Activated naive CD4-positive, alpha-beta T cell treated with Interleukin-2 at 50 U/mL for 16 hours (primary cell): ENCODE measurements at regions not wholly inside any gene's neighbourhood (a gene's known extent, or its start where the extent isn't known, plus 50 kb on each side); places are given as distances from the start of the nearest gene placed in this dataset.

Experiments
- DNase-seq: peaks from one replicate; pipeline ENCODE4 v3.0.0-alpha.2; 2020

GRCh38 chr2:236748801-236749200 lies 179.2 kb downstream of the ACKR3 start:
- no peak for DNase-seq

- no peak for DNase-seq
These were observed 179.7 kb downstream of the ACKR3 start for GRCh38 chr2:236749346-236749745.

GRCh38 chr2:236752096-236752495 lies 182.5 kb downstream of the ACKR3 start:
- DNase-seq: no peak

GRCh38 chr2:236753606-236754270 lies 184.1 kb downstream of the ACKR3 start:
- DNase-seq: no peak

GRCh38 chr2:236754271-236754944 lies 184.8 kb downstream of the ACKR3 start:
- no peak for DNase-seq

- no peak for DNase-seq
These were observed 185.7 kb downstream of the ACKR3 start for GRCh38 chr2:236755278-236755840.

- no peak for DNase-seq
These were observed 188.8 kb downstream of the ACKR3 start for GRCh38 chr2:236758406-236758805.

GRCh38 chr2:236760246-236760645 lies 190.6 kb downstream of the ACKR3 start:
- no peak for DNase-seq

GRCh38 chr2:236761358-236761757 lies 191.7 kb downstream of the ACKR3 start:
- DNase-seq: no peak

GRCh38 chr2:236762628-236763027 lies 193.0 kb downstream of the ACKR3 start:
- no peak for DNase-seq

GRCh38 chr2:236763857-236764256 lies 194.2 kb downstream of the ACKR3 start:
- no peak for DNase-seq

GRCh38 chr2:236764716-236765115 lies 195.1 kb downstream of the ACKR3 start:
- no peak for DNase-seq

GRCh38 chr2:236765478-236765877 lies 195.9 kb downstream of the ACKR3 start:
- DNase-seq: no peak

- no peak for DNase-seq
These were observed 197.2 kb downstream of the ACKR3 start for GRCh38 chr2:236766850-236767249.

GRCh38 chr2:236767941-236768340 lies 198.3 kb downstream of the ACKR3 start:
- DNase-seq: no peak

- no peak for DNase-seq
These were observed 198.9 kb downstream of the ACKR3 start for GRCh38 chr2:236768393-236769140.

GRCh38 chr2:236769981-236770671 lies 200.5 kb downstream of the ACKR3 start:
- no peak for DNase-seq

GRCh38 chr2:236772220-236772837 lies 202.7 kb downstream of the ACKR3 start:
- no peak for DNase-seq

- no peak for DNase-seq
These were observed 203.6 kb downstream of the ACKR3 start for GRCh38 chr2:236773206-236773605.

- DNase-seq: no peak
These were observed 204.5 kb downstream of the ACKR3 start for GRCh38 chr2:236774171-236774570.

- no peak for DNase-seq
These were observed 205.9 kb downstream of the ACKR3 start for GRCh38 chr2:236775511-236775910.

- DNase-seq: no peak
These were observed 206.6 kb downstream of the ACKR3 start for GRCh38 chr2:236776206-236776605.
